ENCODE measurements at regions not wholly inside any gene's neighbourhood (a gene's known extent, or its start where the extent isn't known, plus 50 kb on each side); places are given as distances from the start of the nearest gene placed in this dataset.
A peak's percentile ranks its signal among the peaks of the same experiment; 100 is the strongest.

DNA sequence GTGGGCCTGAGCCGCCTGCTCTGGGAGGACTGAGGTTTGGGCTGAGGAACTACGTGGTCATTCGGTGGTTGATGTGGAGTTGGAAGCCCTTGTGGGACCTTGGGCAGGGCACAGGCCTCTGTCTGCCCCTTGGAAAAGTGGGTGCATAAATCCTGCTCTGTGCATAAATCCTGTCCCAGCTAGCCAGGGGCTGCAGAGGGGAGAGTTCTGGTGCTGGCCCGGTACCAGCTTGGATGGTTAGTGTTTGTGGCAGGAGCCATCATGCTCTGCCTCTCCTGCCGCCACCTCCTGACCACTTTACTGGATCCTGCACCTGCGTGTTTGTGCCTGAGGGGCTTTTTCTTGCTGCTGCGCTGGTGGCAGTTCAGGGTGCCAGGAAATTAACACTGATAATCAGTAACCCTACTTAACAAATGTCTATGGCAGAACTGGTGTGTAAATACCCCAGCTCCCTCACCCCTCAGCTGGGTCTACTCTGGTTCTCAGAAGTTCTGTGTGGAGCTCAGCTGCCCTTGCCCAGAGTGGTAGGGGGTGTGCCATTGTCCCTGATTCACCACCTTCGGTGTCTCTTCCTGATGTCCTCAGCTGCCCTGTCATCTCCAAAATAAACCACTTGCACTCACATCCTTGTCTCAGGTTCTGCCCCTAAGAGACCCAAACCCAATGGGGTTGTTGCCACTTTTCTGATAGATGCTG, 156.8 kb downstream of the GLI2 start:
- Histone ChIP-seq H3K4me3 (no peak overlapping the region), H3K4me1 (peaks cover 0 to 5% of the 10 kb centered on the region in 2 donors), H3K36me3 (no peaks in the 10 kb centered on the region), H3K9me3 (no peaks in the 10 kb centered on the region), H3K27me3 (no peaks in the 10 kb centered on the region), H3K27ac (no peak overlapping the region)
- no peak for DNase-seq
- TF ChIP-seq, protein P1, sequence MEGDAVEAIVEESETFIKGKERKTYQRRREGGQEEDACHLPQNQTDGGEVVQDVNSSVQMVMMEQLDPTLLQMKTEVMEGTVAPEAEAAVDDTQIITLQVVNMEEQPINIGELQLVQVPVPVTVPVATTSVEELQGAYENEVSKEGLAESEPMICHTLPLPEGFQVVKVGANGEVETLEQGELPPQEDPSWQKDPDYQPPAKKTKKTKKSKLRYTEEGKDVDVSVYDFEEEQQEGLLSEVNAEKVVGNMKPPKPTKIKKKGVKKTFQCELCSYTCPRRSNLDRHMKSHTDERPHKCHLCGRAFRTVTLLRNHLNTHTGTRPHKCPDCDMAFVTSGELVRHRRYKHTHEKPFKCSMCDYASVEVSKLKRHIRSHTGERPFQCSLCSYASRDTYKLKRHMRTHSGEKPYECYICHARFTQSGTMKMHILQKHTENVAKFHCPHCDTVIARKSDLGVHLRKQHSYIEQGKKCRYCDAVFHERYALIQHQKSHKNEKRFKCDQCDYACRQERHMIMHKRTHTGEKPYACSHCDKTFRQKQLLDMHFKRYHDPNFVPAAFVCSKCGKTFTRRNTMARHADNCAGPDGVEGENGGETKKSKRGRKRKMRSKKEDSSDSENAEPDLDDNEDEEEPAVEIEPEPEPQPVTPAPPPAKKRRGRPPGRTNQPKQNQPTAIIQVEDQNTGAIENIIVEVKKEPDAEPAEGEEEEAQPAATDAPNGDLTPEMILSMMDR (IDR thresholded peaks at IDR 0.05) = no peak
- no peak for TF ChIP-seq POLR2A (IDR thresholded peaks at IDR 0.05)
- intact Hi-C loops (cut with DNase I; ENCODE audit: low total_unique reads) = no loop called here

DNA sequence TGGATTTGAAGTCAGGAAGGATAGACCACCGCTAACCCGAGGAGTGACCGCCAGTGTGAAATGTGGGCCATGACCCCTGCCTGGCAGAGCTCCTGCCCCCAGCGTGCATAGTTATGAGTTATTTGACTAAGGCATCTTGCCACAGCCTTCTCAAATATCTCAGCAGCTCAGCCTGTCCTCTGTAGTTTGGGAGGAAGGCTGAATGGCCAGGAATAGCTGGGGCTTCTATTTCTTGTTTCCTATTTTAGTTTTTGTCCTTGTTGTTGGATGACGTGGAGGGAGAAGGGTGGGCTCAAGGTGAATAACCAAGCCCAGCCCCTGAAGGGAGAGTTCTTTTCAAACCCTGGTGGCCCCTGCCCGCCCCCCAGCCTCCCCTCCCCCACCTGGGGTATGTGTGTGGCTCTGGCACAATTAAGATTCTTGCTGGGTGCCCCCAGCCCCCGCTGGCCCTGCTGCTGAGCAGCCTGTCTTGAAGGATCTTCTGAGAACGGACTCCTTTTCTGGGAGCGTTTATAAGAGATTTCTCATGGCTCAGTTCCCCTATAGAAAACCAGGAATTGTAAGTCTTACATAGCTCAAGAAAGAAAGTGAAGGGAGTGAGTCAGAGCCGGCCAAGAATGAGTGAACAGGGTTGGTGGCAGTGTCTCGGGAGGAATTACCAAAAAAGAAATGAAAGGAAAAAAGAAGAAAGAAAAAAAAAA, 157.4 kb downstream of the GLI2 start:
- no peaks in the 10 kb centered on the region for H3K27me3 ChIP-seq
- H3K36me3 ChIP-seq = no peaks in the 10 kb centered on the region
- H3K4me3 ChIP-seq = no peak overlapping the region
- H3K9me3 ChIP-seq = no peaks in the 10 kb centered on the region
- intact Hi-C loops (cut with DNase I; ENCODE audit: low total_unique reads) = no loop called here
- no peak for DNase-seq
- TF ChIP-seq POLR2A (IDR thresholded peaks at IDR 0.05) = no peak
- TF ChIP-seq, protein P1 (IDR thresholded peaks at IDR 0.05) = no peak
- H3K4me1 ChIP-seq = peaks cover 0 to 5% of the 10 kb centered on the region in 2 donors
- H3K27ac ChIP-seq = peak overlapping the region; percentile 18 to 24

DNA sequence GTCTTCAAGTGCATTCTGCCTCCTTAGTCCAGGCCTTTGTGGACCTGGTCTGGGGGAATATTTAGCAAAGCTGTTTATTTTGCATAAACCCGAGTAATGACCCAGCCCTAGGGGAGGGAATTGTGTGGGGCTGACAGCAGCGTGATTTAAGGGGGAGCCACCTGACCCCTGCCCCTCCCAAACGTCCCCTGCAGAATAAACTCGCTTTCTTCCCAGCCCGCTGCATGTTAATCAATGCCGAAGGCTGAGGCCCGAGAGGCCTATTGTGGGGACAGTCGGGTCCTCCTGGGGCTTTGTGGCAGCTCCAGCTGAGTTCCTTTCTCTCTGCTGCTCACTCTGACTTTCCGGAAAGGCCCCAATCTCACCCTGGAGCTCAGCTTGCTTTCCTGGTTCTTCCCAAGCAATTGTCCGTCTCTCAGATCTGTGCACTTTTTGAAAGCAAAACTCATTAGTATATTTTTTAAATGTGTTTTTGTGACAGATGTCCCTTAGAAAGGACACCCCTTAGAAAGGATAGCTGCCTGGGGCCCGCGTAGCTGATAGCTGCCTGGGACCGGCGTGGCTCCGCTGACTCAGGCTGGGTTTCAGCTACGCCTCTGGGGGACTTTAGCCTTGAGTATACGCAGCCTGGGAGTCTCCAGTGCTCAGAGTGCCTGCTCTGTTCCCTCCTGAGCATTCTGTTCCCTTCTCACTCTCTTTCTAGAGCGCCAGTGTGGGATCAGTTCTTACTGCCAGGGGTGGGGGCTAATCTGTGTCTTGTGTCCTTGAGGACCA, 158.3 kb downstream of the GLI2 start:
- Histone ChIP-seq H3K27me3 (no peaks in the 10 kb centered on the region), H3K4me3 (no peak overlapping the region), H3K36me3 (no peaks in the 10 kb centered on the region), H3K4me1 (peaks cover 0 to 5% of the 10 kb centered on the region in 2 donors), H3K9me3 (no peaks in the 10 kb centered on the region), H3K27ac (no peak overlapping the region)
- intact Hi-C loops (cut with DNase I; ENCODE audit: low total_unique reads) = no loop called here
- TF ChIP-seq, protein P1 (IDR thresholded peaks at IDR 0.05) = no peak
- TF ChIP-seq POLR2A (IDR thresholded peaks at IDR 0.05) = no peak
- DNase-seq = no peak

DNA sequence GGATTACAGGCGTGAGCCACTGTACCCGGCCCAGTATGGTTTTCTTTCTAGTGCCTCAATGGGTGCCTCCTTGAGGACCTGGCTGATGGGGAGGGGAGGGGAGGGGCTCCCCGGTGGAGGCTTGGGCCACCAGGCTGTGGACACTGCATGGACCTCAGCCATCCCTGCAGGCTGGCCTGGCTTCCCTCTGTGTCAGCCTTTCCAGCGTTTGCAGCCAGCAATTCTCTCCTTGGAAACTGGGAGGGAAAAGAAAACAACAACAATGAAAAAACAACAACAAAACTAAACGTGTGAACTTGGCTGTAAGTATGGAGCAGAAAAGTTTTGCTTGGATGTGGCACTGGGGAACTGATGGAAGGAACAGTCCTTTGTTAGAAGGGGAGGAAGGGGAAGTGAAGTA, 159.3 kb downstream of the GLI2 start:
- intact Hi-C loops (cut with DNase I; ENCODE audit: low total_unique reads) = no loop called here
- H3K27me3 ChIP-seq = no peaks in the 10 kb centered on the region
- H3K4me3 ChIP-seq = no peak overlapping the region
- H3K27ac ChIP-seq = no peak overlapping the region
- H3K36me3 ChIP-seq = no peaks in the 10 kb centered on the region
- H3K9me3 ChIP-seq = no peaks in the 10 kb centered on the region
- no peak for DNase-seq
- H3K4me1 ChIP-seq = peaks cover 0 to 5% of the 10 kb centered on the region in 2 donors
- no peak for TF ChIP-seq POLR2A (IDR thresholded peaks at IDR 0.05)
- TF ChIP-seq, protein P1 (IDR thresholded peaks at IDR 0.05) = no peak

DNA sequence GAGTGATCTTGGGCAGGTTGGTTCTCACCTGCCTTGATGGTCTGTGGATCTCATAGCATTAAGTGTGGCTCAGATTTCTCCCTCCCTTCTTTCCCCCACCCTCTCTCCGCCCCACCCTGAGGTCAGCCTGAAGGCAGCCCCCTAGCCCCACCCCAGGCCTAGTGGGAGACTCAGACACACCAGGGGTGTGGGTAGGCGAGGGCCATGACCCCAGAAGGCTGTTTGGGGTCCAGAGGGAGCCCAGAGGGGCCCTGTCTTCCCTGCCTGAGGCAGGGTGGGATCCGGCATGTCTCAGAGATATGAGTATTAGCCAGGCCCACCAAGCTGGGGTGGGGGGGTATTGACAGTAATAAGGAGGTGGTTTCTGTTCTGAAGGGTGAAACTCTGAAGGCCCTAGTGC, 160.5 kb downstream of the GLI2 start:
- TF ChIP-seq, protein P1 (IDR thresholded peaks at IDR 0.05) = no peak
- peaks cover 0 to 5% of the 10 kb centered on the region in 2 donors for H3K4me1 ChIP-seq
- DNase-seq = no peak
- H3K4me3 ChIP-seq = no peak overlapping the region
- no peaks in the 10 kb centered on the region for H3K9me3 ChIP-seq
- H3K36me3 ChIP-seq = no peaks in the 10 kb centered on the region
- H3K27ac ChIP-seq = no peak overlapping the region
- no peaks in the 10 kb centered on the region for H3K27me3 ChIP-seq
- intact Hi-C loops (cut with DNase I; ENCODE audit: low total_unique reads) = no loop called here
